Naive thymus-derived CD4-positive, alpha-beta T cell (primary cell): ENCODE measurements at regions not wholly inside any gene's neighbourhood (a gene's known extent, or its start where the extent isn't known, plus 50 kb on each side); places are given as distances from the start of the nearest gene placed in this dataset.

Experiments used
- ATAC-seq: fragments of 150-1000 bp; cut with Tn5 transposase; 2 replicates; pipeline ENCODE4 v1.10.0; 2021; ENCODE audit warnings: mild to moderate bottlenecking, moderate library complexity
- CTCF ChIA-PET: fragments of 350-600 bp; sonication (Branson Sonifier 250); formaldehyde crosslinking; loops from one replicate; lab custom pipeline; 2021; ENCODE audit warnings: antibody characterized with exemption; lab: Charles Lee
- POLR2A ChIA-PET: fragments of 350-600 bp; sonication (Branson Sonifier 250); formaldehyde crosslinking; loops from one replicate; lab custom pipeline; 2021; ENCODE audit warnings: antibody characterized with exemption, inconsistent platforms; lab: Charles Lee
- DNase-seq, 9 donors: peaks; one replicate each; pipeline versions ENCODE4 v3.0.0 to v3.0.0-alpha.2; 2020 to 2022; ENCODE audit warnings: mixed read lengths in 1 of 9
- H3K27ac ChIP-seq: one replicate; pipeline ENCODE4 v1.7.0; 2013; ENCODE audit warnings: mild to moderate bottlenecking, low read depth, low read length, moderate library complexity
- H3K27me3 ChIP-seq, 2 donors: one replicate each; pipeline ENCODE4 v1.7.0; 2013; ENCODE audit warnings: low read length in 2 of 2, mild to moderate bottlenecking in 2 of 2, moderate library complexity in 2 of 2; ENCODE audit not compliant: control insufficient read depth in 2 of 2, insufficient read depth in 2 of 2
- H3K36me3 ChIP-seq, 3 experiments: 1 replicate in 2 of 3; 2 replicates in 1 of 3; pipeline ENCODE4 v1.7.0; 2013; ENCODE audit warnings: low read length in 3 of 3, mild to moderate bottlenecking in 3 of 3, moderate library complexity in 1 of 3; ENCODE audit not compliant: insufficient read depth in 3 of 3, control insufficient read depth in 2 of 3
- H3K4me1 ChIP-seq, 2 donors: one replicate each; pipeline ENCODE4 v1.7.0; 2013; ENCODE audit warnings: low read length in 2 of 2, mild to moderate bottlenecking in 2 of 2, moderate library complexity in 1 of 2; ENCODE audit not compliant: control insufficient read depth in 2 of 2, insufficient read depth in 2 of 2
- H3K4me3 ChIP-seq: 2 replicates; pipeline ENCODE4 v1.7.0; 2013; ENCODE audit warnings: mild to moderate bottlenecking, low read length
- H3K9me3 ChIP-seq, 3 experiments: 1 replicate in 2 of 3; 2 replicates in 1 of 3; pipeline ENCODE4 v1.7.0; 2013; ENCODE audit warnings: low read length in 3 of 3; ENCODE audit not compliant: control insufficient read depth in 2 of 3
- H3K27ac Mint-ChIP-seq, 9 donors: one replicate each; pipeline ENCODE4 v1.8.0; 2020 to 2022; ENCODE audit warnings: mixed read lengths in 9 of 9, mild to moderate bottlenecking in 8 of 9, moderate library complexity in 5 of 9, inconsistent platforms in 2 of 9
- H3K27me3 Mint-ChIP-seq, 5 donors: one replicate each; pipeline ENCODE4 v1.8.0; 2021 to 2022; ENCODE audit warnings: mixed read lengths in 5 of 5, mild to moderate bottlenecking in 1 of 5
- H3K36me3 Mint-ChIP-seq, 5 donors: one replicate each; pipeline ENCODE4 v1.8.0; 2020 to 2022; ENCODE audit warnings: mixed read lengths in 5 of 5, mild to moderate bottlenecking in 3 of 5, inconsistent platforms in 1 of 5
- H3K4me1 Mint-ChIP-seq, 7 donors: one replicate each; pipeline ENCODE4 v1.8.0; 2020 to 2022; ENCODE audit warnings: mixed read lengths in 7 of 7, mild to moderate bottlenecking in 3 of 7, inconsistent platforms in 1 of 7
- H3K4me3 Mint-ChIP-seq, 10 donors: one replicate each; pipeline ENCODE4 v1.8.0; 2020 to 2022; ENCODE audit warnings: mild to moderate bottlenecking in 10 of 10, mixed read lengths in 10 of 10, moderate library complexity in 6 of 10, inconsistent platforms in 2 of 10
- H3K9me3 Mint-ChIP-seq, 11 donors: one replicate each; pipeline ENCODE4 v1.8.0; 2020 to 2022; ENCODE audit warnings: mixed read lengths in 11 of 11, mild to moderate bottlenecking in 4 of 11, inconsistent platforms in 1 of 11, moderate library complexity in 1 of 11
- intact Hi-C, 2 donors: fragments of 100-400 bp; cut with micrococcal nuclease; formaldehyde crosslinking; loops; one replicate each; pipeline ENCODE4 v1.15.1; 2023

DNA sequence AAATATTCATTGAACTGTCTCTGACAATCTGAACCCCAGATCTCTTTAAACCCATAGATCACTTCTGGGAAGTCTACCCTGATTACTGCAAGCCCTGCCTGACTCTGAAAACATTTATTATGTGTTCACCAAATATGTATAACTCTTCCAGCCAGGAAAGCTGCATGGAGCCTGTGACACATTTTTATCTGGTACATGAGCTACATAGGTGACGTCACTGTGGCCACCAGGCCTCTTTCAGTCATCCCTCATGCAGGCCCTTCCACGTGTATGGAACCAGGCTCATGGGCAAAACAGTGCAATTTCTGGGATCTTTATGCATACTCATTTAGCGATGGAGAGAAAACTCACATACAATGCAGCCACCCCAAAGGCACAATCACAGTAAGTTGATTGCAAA lies 133.9 kb upstream of the NUPR2 start:
- Histone ChIP-seq H3K27ac (no peak overlapping the region), H3K4me1 (no peaks in the 10 kb centered on the region), H3K4me3 (no peak overlapping the region), H3K9me3 (peaks cover 0 to 5% (median 0%) of the 10 kb centered on the region in 3 experiments), H3K27me3 (no peaks in the 10 kb centered on the region), H3K36me3 (no peaks in the 10 kb centered on the region)
- Mint-ChIP-seq H3K9me3 (peaks cover under 1 to 48% (median 19%) of the 10 kb centered on the region in 11 donors), H3K27ac (no peak overlapping the region), H3K36me3 (peaks cover 0 to 4% (median 0%) of the 10 kb centered on the region in 5 donors), H3K4me3 (no peak overlapping the region), H3K4me1 (no peaks in the 10 kb centered on the region), H3K27me3 (no peaks in the 10 kb centered on the region)
- DNase-seq (no peak), ATAC-seq (no peak)
- POLR2A ChIA-PET: interaction anchor here (0.6 kb wide), 1 partner anchor 25 kb away, joined by 7 read pairs; no protein-coding TSS in a partner anchor
- intact Hi-C loops: no loop called here
- CTCF ChIA-PET: no interaction called here

DNA sequence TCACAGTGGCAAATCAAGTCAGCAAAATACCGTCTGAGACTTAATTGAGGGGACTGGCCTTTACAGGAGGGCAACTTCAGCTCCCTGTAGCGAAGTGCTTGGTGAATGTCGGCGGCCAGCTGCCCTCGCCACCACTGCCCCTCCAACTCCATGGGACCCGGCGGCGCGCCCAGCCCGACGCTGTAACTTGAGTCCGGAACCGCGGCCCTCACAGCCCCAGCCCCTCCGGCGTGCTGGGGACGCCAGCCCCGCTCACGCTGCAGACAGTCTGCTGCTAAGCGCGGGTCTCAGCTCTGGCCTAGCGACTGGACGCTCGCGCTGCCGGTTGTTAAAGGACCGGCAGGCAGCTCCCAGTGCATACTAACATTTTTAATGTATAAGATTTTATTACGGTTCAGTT lies 113.4 kb upstream of the NUPR2 start:
- DNase-seq (no peak), ATAC-seq (no peak)
- ChIA-PET POLR2A (no interaction called here), CTCF (no interaction called here)
- Histone ChIP-seq H3K27me3 (no peaks in the 10 kb centered on the region), H3K9me3 (no peaks in the 10 kb centered on the region), H3K27ac (no peak overlapping the region), H3K4me3 (no peak overlapping the region), H3K36me3 (no peaks in the 10 kb centered on the region), H3K4me1 (no peaks in the 10 kb centered on the region)
- Mint-ChIP-seq H3K27me3 (peaks cover 0 to 28% (median 9%) of the 10 kb centered on the region in 5 donors), H3K9me3 (peaks cover 0 to 40% (median 8%) of the 10 kb centered on the region in 11 donors), H3K27ac (no peak overlapping the region), H3K36me3 (no peaks in the 10 kb centered on the region), H3K4me1 (no peaks in the 10 kb centered on the region), H3K4me3 (no peak overlapping the region)
- intact Hi-C loops: no loop called here

DNA sequence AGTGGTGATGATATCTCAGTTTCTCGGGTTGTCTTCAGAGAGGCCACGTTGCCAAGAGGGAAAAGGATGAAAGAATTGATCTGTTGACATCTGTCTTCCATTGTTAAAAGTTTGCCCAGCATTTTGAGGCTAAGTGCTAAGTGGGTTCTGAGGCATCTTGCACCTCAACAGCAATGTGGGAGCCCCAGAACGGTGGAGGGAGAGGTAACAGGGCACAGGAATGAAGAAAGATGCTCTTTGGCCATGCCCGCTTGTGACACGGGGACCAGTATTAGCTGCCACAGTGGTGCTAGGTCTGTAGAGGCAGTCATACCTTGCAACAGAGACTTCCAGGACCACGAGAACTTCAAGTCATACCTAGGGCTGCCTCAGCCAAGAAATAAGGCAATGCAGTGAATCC lies 106.6 kb upstream of the NUPR2 start:
- POLR2A ChIA-PET: no interaction called here
- H3K4me3 Mint-ChIP-seq: no peak overlapping the region
- Histone ChIP-seq H3K9me3 (no peaks in the 10 kb centered on the region), H3K27ac (no peak overlapping the region), H3K4me3 (no peak overlapping the region), H3K27me3 (no peaks in the 10 kb centered on the region), H3K4me1 (no peaks in the 10 kb centered on the region), H3K36me3 (no peaks in the 10 kb centered on the region)
- H3K9me3 Mint-ChIP-seq: peaks cover 0 to 21% (median 7%) of the 10 kb centered on the region in 11 donors
- CTCF ChIA-PET: no interaction called here
- no peaks in the 10 kb centered on the region for H3K36me3 Mint-ChIP-seq
- ATAC-seq (no peak), DNase-seq (no peak)
- H3K4me1 Mint-ChIP-seq: no peaks in the 10 kb centered on the region
- intact Hi-C loops: no loop called here
- peaks cover 0 to 23% (median 13%) of the 10 kb centered on the region in 5 donors for H3K27me3 Mint-ChIP-seq
- no peak overlapping the region for H3K27ac Mint-ChIP-seq

DNA sequence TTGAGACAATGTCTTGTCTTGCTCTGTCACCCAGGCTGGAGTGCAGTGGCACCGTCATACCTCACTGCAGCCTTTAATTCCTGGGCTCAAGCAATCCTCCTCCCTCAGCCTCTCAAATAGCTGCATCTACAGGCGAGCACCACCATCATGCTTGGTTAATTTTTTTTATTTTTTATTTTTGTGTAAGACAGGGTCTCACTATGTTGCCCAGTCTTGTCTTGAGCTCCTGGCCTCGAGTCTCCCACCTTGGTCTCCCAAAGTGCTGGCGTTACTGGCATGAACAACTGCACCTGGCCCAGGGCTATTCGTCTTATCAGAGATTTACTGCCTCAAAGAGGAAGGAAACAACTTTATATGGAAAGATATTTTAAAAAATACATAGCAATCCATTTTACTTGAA lies 102.8 kb upstream of the NUPR2 start:
- no peaks in the 10 kb centered on the region for H3K27me3 ChIP-seq
- H3K27ac ChIP-seq: no peak overlapping the region
- H3K4me1 Mint-ChIP-seq: peaks cover 0 to 1% (median 0%) of the 10 kb centered on the region in 7 donors
- H3K4me3 Mint-ChIP-seq: no peak overlapping the region
- no peak overlapping the region for H3K4me3 ChIP-seq
- intact Hi-C loops: no loop called here
- ATAC-seq: no peak
- no peaks in the 10 kb centered on the region for H3K4me1 ChIP-seq
- H3K36me3 Mint-ChIP-seq: peaks cover 0 to 5% (median 0%) of the 10 kb centered on the region in 5 donors
- peaks cover 5 to 47% (median 26%) of the 10 kb centered on the region in 11 donors for H3K9me3 Mint-ChIP-seq
- CTCF ChIA-PET: no interaction called here
- H3K36me3 ChIP-seq: no peaks in the 10 kb centered on the region
- H3K27me3 Mint-ChIP-seq: peaks cover 0 to 13% (median 6%) of the 10 kb centered on the region in 5 donors
- H3K27ac Mint-ChIP-seq: no peak overlapping the region
- no peaks in the 10 kb centered on the region for H3K9me3 ChIP-seq
- DNase-seq: no peak
- POLR2A ChIA-PET: no interaction called here

DNA sequence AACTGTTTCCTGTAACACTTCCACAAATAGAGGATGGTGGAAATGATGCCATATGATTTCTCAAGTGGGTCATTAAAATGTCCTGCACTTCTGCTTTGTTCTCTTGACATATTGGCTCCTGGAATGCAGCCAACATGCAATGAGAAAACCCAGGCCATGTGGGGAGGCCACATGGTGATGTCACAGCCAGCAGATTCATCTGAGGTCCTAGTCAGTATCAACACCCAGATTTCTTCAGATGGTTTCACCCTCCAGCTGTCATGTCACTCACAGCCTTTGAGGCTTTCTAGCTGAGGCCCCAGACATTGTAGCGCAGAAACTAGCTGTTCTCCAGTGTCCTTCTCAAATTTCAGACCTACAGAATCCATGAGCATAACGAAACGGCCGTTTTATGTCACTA lies 102.3 kb upstream of the NUPR2 start:
- Mint-ChIP-seq H3K27ac (no peak overlapping the region), H3K27me3 (peaks cover 0 to 14% (median 6%) of the 10 kb centered on the region in 5 donors)
- no peak for ATAC-seq

DNA sequence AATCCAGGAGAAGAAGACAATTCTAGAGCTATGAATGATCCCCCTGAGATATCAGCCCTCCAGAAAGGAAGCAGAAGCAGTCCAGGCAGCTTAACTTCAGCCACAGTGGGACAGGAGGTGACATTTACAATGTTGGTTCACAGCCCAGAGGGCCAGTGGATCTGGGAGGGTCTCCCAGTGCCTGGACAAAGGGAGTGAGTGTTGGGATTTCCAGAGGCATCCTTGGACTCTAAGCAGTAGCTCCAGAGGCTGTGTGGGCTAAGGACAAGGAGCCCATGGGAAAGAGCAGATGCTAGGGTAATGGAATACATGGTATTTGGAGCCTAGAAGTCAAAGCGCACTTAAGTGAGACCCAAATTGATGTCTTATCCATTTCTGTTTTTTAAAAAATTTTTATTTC lies 97.4 kb upstream of the NUPR2 start:
- intact Hi-C loops: no loop called here
- H3K36me3 ChIP-seq: no peaks in the 10 kb centered on the region
- Mint-ChIP-seq H3K4me1 (peaks cover 0 to 1% (median 0%) of the 10 kb centered on the region in 7 donors), H3K9me3 (peaks cover 5 to 66% (median 31%) of the 10 kb centered on the region in 11 donors), H3K4me3 (no peak overlapping the region), H3K27ac (no peak overlapping the region), H3K27me3 (peaks cover 0 to 14% (median 0%) of the 10 kb centered on the region in 5 donors), H3K36me3 (peaks cover 0 to 5% (median 0%) of the 10 kb centered on the region in 5 donors)
- no peak overlapping the region for H3K4me3 ChIP-seq
- DNase-seq: no peak
- no peak overlapping the region for H3K27ac ChIP-seq
- ChIA-PET CTCF (no interaction called here), POLR2A (no interaction called here)
- no peak for ATAC-seq
- H3K27me3 ChIP-seq: no peaks in the 10 kb centered on the region
- no peaks in the 10 kb centered on the region for H3K4me1 ChIP-seq
- no peaks in the 10 kb centered on the region for H3K9me3 ChIP-seq

More for the DNA sequence above, 102.3 kb upstream of the NUPR2 start:
- peaks cover 0 to 5% (median 0%) of the 10 kb centered on the region in 5 donors for H3K36me3 Mint-ChIP-seq
- H3K4me1 Mint-ChIP-seq: peaks cover 0 to 1% (median 0%) of the 10 kb centered on the region in 7 donors
- H3K27me3 ChIP-seq: no peaks in the 10 kb centered on the region
- intact Hi-C loops: no loop called here
- no peaks in the 10 kb centered on the region for H3K4me1 ChIP-seq
- H3K9me3 Mint-ChIP-seq: peaks cover 5 to 49% (median 26%) of the 10 kb centered on the region in 11 donors
- H3K4me3 ChIP-seq: no peak overlapping the region
- ChIA-PET POLR2A (no interaction called here), CTCF (no interaction called here)
- DNase-seq: no peak
- no peaks in the 10 kb centered on the region for H3K36me3 ChIP-seq
- no peak overlapping the region for H3K27ac ChIP-seq
- no peaks in the 10 kb centered on the region for H3K9me3 ChIP-seq
- no peak overlapping the region for H3K4me3 Mint-ChIP-seq

DNA sequence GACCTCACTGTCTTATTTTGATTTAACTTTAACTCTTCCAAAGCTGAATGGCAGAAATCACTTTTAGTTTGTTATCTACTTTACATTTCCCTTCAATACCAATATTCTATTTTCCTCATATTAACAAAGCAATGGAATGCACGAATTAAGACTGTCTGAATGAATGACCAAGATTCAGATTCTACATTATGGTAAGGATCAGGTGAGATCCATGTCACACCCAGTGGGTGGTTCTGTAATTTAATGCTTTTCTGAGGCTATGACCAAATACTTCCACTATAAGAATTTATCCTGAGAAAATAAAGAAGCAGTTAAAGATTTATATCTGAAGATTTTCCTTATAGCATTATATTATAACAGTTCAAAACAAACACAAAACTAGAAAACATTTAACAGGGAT lies 90.2 kb upstream of the NUPR2 start:
- Mint-ChIP-seq H3K27me3 (peaks cover 0 to 15% (median 4%) of the 10 kb centered on the region in 5 donors), H3K36me3 (peaks cover 0 to 4% (median 0%) of the 10 kb centered on the region in 5 donors), H3K4me1 (no peaks in the 10 kb centered on the region), H3K4me3 (no peak overlapping the region), H3K27ac (no peak overlapping the region), H3K9me3 (peaks cover 0 to 17% (median 8%) of the 10 kb centered on the region in 11 donors)
- POLR2A ChIA-PET: no interaction called here
- Histone ChIP-seq H3K27ac (no peak overlapping the region), H3K9me3 (no peaks in the 10 kb centered on the region), H3K27me3 (no peaks in the 10 kb centered on the region), H3K36me3 (no peaks in the 10 kb centered on the region), H3K4me1 (no peaks in the 10 kb centered on the region), H3K4me3 (no peak overlapping the region)
- CTCF ChIA-PET: no interaction called here
- intact Hi-C loops: loop anchor here in 1 of 2 donors (5.0 kb wide), 2 partner anchors 99 to 674 kb away; partner anchors contain the start of gene CHCHD2
- no peak for DNase-seq
- no peak for ATAC-seq
